ENCODE measurements at regions not wholly inside any gene's neighbourhood (a gene's known extent, or its start where the extent isn't known, plus 50 kb on each side); places are given as distances from the start of the nearest gene placed in this dataset.

GRCh38 chr13:111536075-111536642 lies 215.7 kb downstream of the TEX29 start:
- WGBS (ENCODE audit: insufficient coverage, low coverage, low lambda C conversion rate, missing lambda C conversion rate), result 79% methylated on average over 10 of the region's 11 CpGs

GRCh38 chr13:111537115-111537728 lies 216.8 kb downstream of the TEX29 start:
- DNase-seq (no peak), ATAC-seq (no peak)
- no peak overlapping the region for H3K4me3 ChIP-seq
- TF ChIP-seq POLR2A (IDR thresholded peaks at IDR 0.05) (no peak), CTCF (IDR thresholded peaks at IDR 0.05) (no peak)
- H3K27me3 ChIP-seq, result no peaks in the 10 kb centered on the region
- intact Hi-C loops (cut with DNase I), result no loop called here
- H3K27ac ChIP-seq, result no peak overlapping the region
- 85% methylated on average over 11 of the region's 15 CpGs for WGBS (ENCODE audit: insufficient coverage, low coverage, low lambda C conversion rate, missing lambda C conversion rate)
- H3K36me3 ChIP-seq, result no peaks in the 10 kb centered on the region
- peaks cover 0 to 28% (median 11%) of the 10 kb centered on the region in 4 donors for H3K4me1 ChIP-seq
- H3K9me3 ChIP-seq, result no peaks in the 10 kb centered on the region

More at GRCh38 chr13:111536075-111536642, 215.7 kb downstream of the TEX29 start:
- H3K27ac ChIP-seq, result no peak overlapping the region
- TF ChIP-seq POLR2A (IDR thresholded peaks at IDR 0.05), result no peak
- no peak for TF ChIP-seq CTCF (IDR thresholded peaks at IDR 0.05)
- no peaks in the 10 kb centered on the region for H3K9me3 ChIP-seq
- no peaks in the 10 kb centered on the region for H3K27me3 ChIP-seq
- no peak for DNase-seq
- no peak overlapping the region for H3K4me3 ChIP-seq
- H3K4me1 ChIP-seq, result peaks cover 0 to 22% (median 10%) of the 10 kb centered on the region in 4 donors
- no peaks in the 10 kb centered on the region for H3K36me3 ChIP-seq
- intact Hi-C loops (cut with DNase I), result no loop called here
- no peak for ATAC-seq

GRCh38 chr13:111537843-111538499 lies 217.5 kb downstream of the TEX29 start:
- no peaks in the 10 kb centered on the region for H3K9me3 ChIP-seq
- H3K4me3 ChIP-seq, result no peak overlapping the region
- intact Hi-C loops (cut with DNase I), result no loop called here
- DNase-seq, result no peak
- no peaks in the 10 kb centered on the region for H3K36me3 ChIP-seq
- no peaks in the 10 kb centered on the region for H3K27me3 ChIP-seq
- no peak overlapping the region for H3K27ac ChIP-seq
- H3K4me1 ChIP-seq, result peaks cover 0 to 33% (median 15%) of the 10 kb centered on the region in 4 donors
- 82% methylated on average over 7 of the region's 15 CpGs for WGBS (ENCODE audit: insufficient coverage, low coverage, low lambda C conversion rate, missing lambda C conversion rate)
- TF ChIP-seq POLR2A (IDR thresholded peaks at IDR 0.05) (no peak), CTCF (IDR thresholded peaks at IDR 0.05) (no peak)
- no peak for ATAC-seq

- no peaks in the 10 kb centered on the region for H3K36me3 ChIP-seq
- no peak overlapping the region for H3K4me3 ChIP-seq
- no peaks in the 10 kb centered on the region for H3K9me3 ChIP-seq
- DNase-seq (no peak), ATAC-seq (no peak)
- H3K27ac ChIP-seq, result no peak overlapping the region
- WGBS (ENCODE audit: insufficient coverage, low coverage, low lambda C conversion rate, missing lambda C conversion rate), result 77% methylated on average over 3 of the region's 12 CpGs
- TF ChIP-seq POLR2A (IDR thresholded peaks at IDR 0.05), result no peak
- TF ChIP-seq CTCF (IDR thresholded peaks at IDR 0.05), result no peak
- no peaks in the 10 kb centered on the region for H3K27me3 ChIP-seq
- H3K4me1 ChIP-seq, result peaks cover 0 to 33% (median 15%) of the 10 kb centered on the region in 4 donors
- intact Hi-C loops (cut with DNase I), result no loop called here
These were observed 218.8 kb downstream of the TEX29 start for GRCh38 chr13:111539252-111539651.
